ENCODE measurements at regions not wholly inside any gene's neighbourhood (a gene's known extent, or its start where the extent isn't known, plus 50 kb on each side); places are given as distances from the start of the nearest gene placed in this dataset.

DNA sequence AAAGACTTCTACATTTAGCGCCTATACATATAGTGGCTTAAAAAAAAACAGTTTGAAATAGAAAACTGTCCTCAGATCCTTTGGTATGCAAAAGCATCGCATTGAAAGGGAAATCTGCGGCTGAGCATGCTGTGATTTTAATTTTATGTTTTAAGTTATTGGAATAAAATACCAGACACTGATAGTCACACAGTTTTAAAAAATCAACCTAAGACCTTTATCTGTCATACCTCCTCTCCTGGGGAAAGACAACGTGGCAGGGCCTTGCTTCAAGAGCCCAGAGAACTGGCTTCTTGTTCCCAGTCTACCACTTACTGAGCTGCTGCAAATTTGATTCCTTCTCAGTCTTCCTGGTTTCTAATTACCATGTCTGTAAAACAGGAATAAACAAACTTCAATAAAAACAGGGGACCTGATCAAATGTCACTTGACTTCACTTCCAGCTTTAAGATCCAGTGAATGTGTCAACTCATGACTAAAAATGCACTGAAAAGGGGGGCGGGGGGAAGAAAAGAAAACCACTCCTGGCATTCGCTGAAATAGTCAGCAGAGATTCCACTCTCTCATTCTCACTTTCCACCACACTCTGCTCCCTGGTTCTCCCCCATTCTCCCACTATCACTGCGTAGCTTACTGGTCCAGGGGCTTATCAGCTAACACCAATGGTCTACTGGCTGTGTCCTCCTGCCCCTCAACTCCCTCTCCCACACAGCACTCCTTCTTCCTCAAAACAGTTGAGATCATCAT lies 494.7 kb upstream of the MARCKS start:
- H3K36me3 Mint-ChIP-seq (ENCODE audit: low read depth) = peaks cover 10% of the 10 kb centered on the region
- H3K27me3 Mint-ChIP-seq (ENCODE audit: insufficient read depth) = no peaks in the 10 kb centered on the region
- no peak for DNase-seq
- H3K27ac Mint-ChIP-seq = peak overlapping the region; percentile 79
- no peaks in the 10 kb centered on the region for H3K9me3 Mint-ChIP-seq
- peak overlapping the region; percentile 61 for H3K4me3 Mint-ChIP-seq
- peaks cover 86% of the 10 kb centered on the region for H3K4me1 Mint-ChIP-seq (ENCODE audit: low read depth)
- TF ChIP-seq CTCF (IDR thresholded peaks at IDR 0.05) = no peak

DNA sequence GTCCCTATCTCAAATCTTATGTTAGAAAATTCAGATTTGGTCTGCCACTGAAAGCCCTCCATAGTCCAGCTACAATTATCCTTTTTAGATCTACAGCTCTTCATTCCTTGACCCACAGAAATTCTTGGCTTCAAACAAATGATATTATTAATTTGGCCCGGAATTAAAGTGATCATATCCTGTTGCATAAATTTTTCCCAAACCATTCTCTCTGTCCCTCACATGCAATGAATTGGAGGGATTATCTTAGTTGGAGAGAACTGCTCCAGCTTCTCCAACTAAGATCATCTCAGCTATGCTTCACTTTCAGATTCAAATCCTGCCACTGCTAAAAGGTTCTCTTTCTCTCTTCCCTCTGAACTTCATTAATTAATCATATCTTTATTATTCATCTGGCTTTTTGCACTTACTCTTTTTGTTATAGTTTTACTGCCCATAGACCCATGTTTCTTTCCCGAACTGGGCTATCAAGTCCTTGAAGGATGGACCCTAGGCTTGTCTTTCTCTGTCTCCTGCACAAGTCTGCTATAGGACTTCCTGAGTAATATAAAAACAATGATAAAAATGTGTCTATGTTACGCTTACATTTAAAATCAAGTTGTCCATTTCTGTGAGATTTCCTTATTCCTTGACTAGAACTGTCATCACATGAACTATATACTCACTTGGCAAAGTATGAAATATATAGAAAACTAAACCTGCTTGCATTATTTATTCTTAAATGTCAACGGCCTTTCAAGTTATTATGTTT lies 493.9 kb upstream of the MARCKS start:
- peak overlapping the region; percentile 61 for H3K4me3 Mint-ChIP-seq
- peaks cover 86% of the 10 kb centered on the region for H3K4me1 Mint-ChIP-seq (ENCODE audit: low read depth)
- no peaks in the 10 kb centered on the region for H3K27me3 Mint-ChIP-seq (ENCODE audit: insufficient read depth)
- H3K27ac Mint-ChIP-seq = peak overlapping the region; percentile 79
- no peak for TF ChIP-seq CTCF (IDR thresholded peaks at IDR 0.05)
- H3K36me3 Mint-ChIP-seq (ENCODE audit: low read depth) = peaks cover 15% of the 10 kb centered on the region
- no peak for DNase-seq
- H3K9me3 Mint-ChIP-seq = no peaks in the 10 kb centered on the region

GRCh38 chr6:113363866-113364265 lies 493.3 kb upstream of the MARCKS start:
- no peak for TF ChIP-seq CTCF (IDR thresholded peaks at IDR 0.05)
- no peak for DNase-seq
- peak overlapping the region; percentile 43; the same call in 1 of the 2 replicates for H3K27ac Mint-ChIP-seq
- no peak overlapping the region for H3K4me3 Mint-ChIP-seq
- peaks cover 21% of the 10 kb centered on the region for H3K36me3 Mint-ChIP-seq (ENCODE audit: low read depth)
- no peaks in the 10 kb centered on the region for H3K27me3 Mint-ChIP-seq (ENCODE audit: insufficient read depth)
- peaks cover 85% of the 10 kb centered on the region for H3K4me1 Mint-ChIP-seq (ENCODE audit: low read depth)
- H3K9me3 Mint-ChIP-seq = no peaks in the 10 kb centered on the region

- Mint-ChIP-seq H3K36me3 (ENCODE audit: low read depth) (peaks cover 23% of the 10 kb centered on the region), H3K4me3 (no peak overlapping the region), H3K27ac (peak overlapping the region; percentile 81), H3K4me1 (ENCODE audit: low read depth) (peaks cover 76% of the 10 kb centered on the region), H3K27me3 (ENCODE audit: insufficient read depth) (no peaks in the 10 kb centered on the region), H3K9me3 (no peaks in the 10 kb centered on the region)
- DNase-seq = no peak
- no peak for TF ChIP-seq CTCF (IDR thresholded peaks at IDR 0.05)
Observed at GRCh38 chr6:113364766-113365165, 492.4 kb upstream of the MARCKS start.

DNA sequence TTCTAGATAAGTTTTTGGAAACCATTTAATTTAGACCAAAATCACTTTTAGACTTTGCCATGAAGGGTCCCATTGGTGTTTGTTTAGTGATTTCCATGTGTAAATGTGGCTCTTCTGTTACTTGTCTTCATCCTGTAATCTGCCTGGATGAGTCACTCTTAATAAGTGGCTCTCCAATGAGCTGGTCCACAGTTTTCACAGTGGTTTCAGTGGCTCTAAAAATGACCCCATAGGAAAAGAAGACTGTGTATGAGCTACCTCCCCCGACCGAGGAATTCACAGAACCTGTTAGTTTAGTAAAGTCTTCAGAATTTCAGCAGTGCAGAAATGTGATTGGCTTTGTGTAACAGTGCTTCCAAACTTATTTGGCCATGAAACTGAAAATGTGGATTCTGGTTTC lies 492.0 kb upstream of the MARCKS start:
- Mint-ChIP-seq H3K27ac (peak overlapping the region; percentile 81), H3K4me1 (ENCODE audit: low read depth) (peaks cover 71% of the 10 kb centered on the region), H3K4me3 (0 out of 2 replicates have a peak overlapping the region, but pooled peaks have one; percentile 9), H3K36me3 (ENCODE audit: low read depth) (peaks cover 23% of the 10 kb centered on the region), H3K27me3 (ENCODE audit: insufficient read depth) (no peaks in the 10 kb centered on the region), H3K9me3 (no peaks in the 10 kb centered on the region)
- DNase-seq = peak; percentile 54
- TF ChIP-seq CTCF (IDR thresholded peaks at IDR 0.05) = no peak

Data from HFFc6 (cell line).